ENCODE measurements at regions not wholly inside any gene's neighbourhood (a gene's known extent, or its start where the extent isn't known, plus 50 kb on each side); places are given as distances from the start of the nearest gene placed in this dataset.

GRCh38 chr5:57097526-57097925 lies 76.3 kb upstream of the GPBP1 start:
- H3K56ac ChIP-seq (ENCODE audit: extremely low read depth, insufficient read depth, low read length), result no peak overlapping the region
- H4K8ac ChIP-seq (ENCODE audit: low read depth in 2 of 2, low read length in 2 of 2), result no peak overlapping the region
- no peak overlapping the region for H2BK120ac ChIP-seq (ENCODE audit: low read depth, low read length)
- no peak overlapping the region for H3K4ac ChIP-seq (ENCODE audit: low read depth, low read length)
- H3K36me3 ChIP-seq (ENCODE audit: control insufficient read depth, insufficient read depth, low read length), result no peaks in the 10 kb centered on the region
- H2AK9ac ChIP-seq (replicated peaks; ENCODE audit: low read depth, low read length, poor library complexity), result no peak overlapping the region
- no peak overlapping the region for H3K4me2 ChIP-seq (ENCODE audit: low read depth, low read length)
- H3K27ac ChIP-seq (ENCODE audit: insufficient read depth, low read length), result no peak overlapping the region
- H3K18ac ChIP-seq (ENCODE audit: low read depth, low read length), result no peak overlapping the region
- no TSS peak for BruUV-seq (replicated peaks)
- H2AK5ac ChIP-seq (ENCODE audit: low read depth, low read length), result no peak overlapping the region
- TF ChIP-seq MAZ (IDR thresholded peaks at IDR 0.05; ENCODE audit: borderline replicate concordance, low read depth, low read length), result no peak
- no peak for TF ChIP-seq USF2 (IDR thresholded peaks at IDR 0.05; ENCODE audit: low read depth, low read length)
- no peak for TF ChIP-seq SMC3 (IDR thresholded peaks at IDR 0.05; ENCODE audit: low read depth, low read length)
- TF ChIP-seq RAD21 (IDR thresholded peaks at IDR 0.05; ENCODE audit: low read length), result no peak
- ATAC-seq (ENCODE audit: low read depth) (no peak), DNase-seq (no peak)
- intact Hi-C loops (cut with micrococcal nuclease) (no loop called here), in situ Hi-C loops (cut with MboI; ENCODE audit: low sequenced_read_pairs) (loop anchor here (10.0 kb wide), 1 partner anchor 57 kb away; no protein-coding TSS in a partner anchor), dilution Hi-C loops (cut with HindIII; ENCODE audit: low sequenced_read_pairs, unreplicated experiment) (no loop called here)
- no peak overlapping the region for H4K91ac ChIP-seq (ENCODE audit: insufficient read depth, low read depth, low read length)
- H4K5ac ChIP-seq (ENCODE audit: low read depth, low read length), result no peak overlapping the region
- H2AFZ ChIP-seq (replicated peaks; ENCODE audit: low read length, poor library complexity), result no peak overlapping the region
- H3K23ac ChIP-seq (ENCODE audit: low read depth, low read length), result no peak overlapping the region
- H3K9me1 ChIP-seq (ENCODE audit: insufficient read depth, low read length), result no peaks in the 10 kb centered on the region
- no peak overlapping the region for H3K14ac ChIP-seq (replicated peaks; ENCODE audit: low read depth, low read length)
- no peaks in the 10 kb centered on the region for H4K20me1 ChIP-seq (ENCODE audit: insufficient read depth, low read length)
- no peak overlapping the region for H2BK20ac ChIP-seq (ENCODE audit: low read depth, low read length)
- H3K27me3 ChIP-seq (ENCODE audit: control insufficient read depth, insufficient read depth, low read length), result peaks cover 2% of the 10 kb centered on the region; the same call in 1 of the 2 replicates
- no peak overlapping the region for H3K9ac ChIP-seq (ENCODE audit: low read depth, low read length)
- ChIA-PET CTCF (no interaction called here), POLR2A (ENCODE audit: unreplicated experiment) (no interaction called here)
- H3K79me1 ChIP-seq (ENCODE audit: low read depth in 1 of 2, low read length in 2 of 2), result no peaks in the 10 kb centered on the region
- no peak overlapping the region for H2BK5ac ChIP-seq (ENCODE audit: low read depth, low read length, poor library complexity, severe bottlenecking)
- H3K4me1 ChIP-seq (ENCODE audit: control insufficient read depth, insufficient read depth, low read length), result no peaks in the 10 kb centered on the region
- H3K4me3 ChIP-seq (ENCODE audit: insufficient read depth, low read depth, low read length), result no peak overlapping the region
- 100% methylated on average over 1 of the region's 8 CpGs; no CpG with 5 or more reads in 1 of the 2 experiments for WGBS, 2 experiments (ENCODE audit: extremely low coverage in 2 of 2, insufficient read length in 1 of 2)
- no peak overlapping the region for H2BK15ac ChIP-seq (ENCODE audit: low read depth, low read length)
- H3K9me3 ChIP-seq (ENCODE audit: control insufficient read depth, insufficient read depth, low read length), result peaks cover 4% of the 10 kb centered on the region; the same call in 1 of the 2 replicates

Data from IMR-90 (cell line).